ENCODE measurements at regions not wholly inside any gene's neighbourhood (a gene's known extent, or its start where the extent isn't known, plus 50 kb on each side); places are given as distances from the start of the nearest gene placed in this dataset.

GRCh38 chr4:119930546-119930945 is 136.1 kb downstream of the MAD2L1 start:
- H3K79me2 ChIP-seq (ENCODE audit: control insufficient read depth, insufficient read depth, low read length), result no peaks in the 10 kb centered on the region
- FAIRE-seq (no peak), DNase-seq (ENCODE audit: low read depth, low spot score) (no peak), ATAC-seq (no peak)
- 0% methylated on average over 1 of the region's 1 CpG for WGBS (ENCODE audit: insufficient coverage, insufficient replicate concordance, low lambda C conversion rate, missing lambda C conversion rate)
- ChIA-PET SMC1A (ENCODE audit: uncharacterized antibody, unreplicated experiment) (no interaction called here), RAD21 (ENCODE audit: unreplicated experiment) (no interaction called here), CTCF (no interaction called here), POLR2A (no interaction called here)
- no peaks in the 10 kb centered on the region for H3K9me3 ChIP-seq (replicated peaks; ENCODE audit: control insufficient read depth, insufficient read depth, low read length)
- H2AFZ ChIP-seq (ENCODE audit: control insufficient read depth, low read depth, low read length), result no peak overlapping the region
- no peak overlapping the region for H3K9ac ChIP-seq (ENCODE audit: control insufficient read depth, insufficient read depth, low read length)
- TF ChIP-seq CHD1 (IDR thresholded peaks at IDR 0.05; ENCODE audit: low read depth, low read length) (no peak), NFYB (IDR thresholded peaks at IDR 0.05; ENCODE audit: insufficient read depth, low read depth, low read length) (no peak), LARP7 (IDR thresholded peaks at IDR 0.05) (no peak), KDM1A (IDR thresholded peaks at IDR 0.05; ENCODE audit: borderline replicate concordance) (no peak), NFXL1 (IDR thresholded peaks at IDR 0.05; ENCODE audit: borderline replicate concordance) (no peak)
- intact Hi-C loops (cut with micrococcal nuclease; ENCODE audit: unreplicated experiment), result no loop called here
- in situ Hi-C loops (cut with MboI), result no loop called here
- no peaks in the 10 kb centered on the region for H4K20me1 ChIP-seq (ENCODE audit: control insufficient read depth, insufficient read depth)
- H3K4me3 ChIP-seq, result no peak overlapping the region
- no TSS peak for BruUV-seq (replicated peaks)
- no peaks in the 10 kb centered on the region for H3K36me3 ChIP-seq (ENCODE audit: control insufficient read depth in 2 of 2, insufficient read depth in 2 of 2, low read length in 1 of 2)
- no peak overlapping the region for H3K27ac ChIP-seq (ENCODE audit: control insufficient read depth, insufficient read depth)
- H3K4me2 ChIP-seq (ENCODE audit: control insufficient read depth, insufficient read depth), result no peak overlapping the region
- no peaks in the 10 kb centered on the region for H3K4me1 ChIP-seq (ENCODE audit: control insufficient read depth, insufficient read depth, low read length)
- no peaks in the 10 kb centered on the region for H3K27me3 ChIP-seq (replicated peaks in 1 of 2; ENCODE audit: control insufficient read depth in 2 of 2, insufficient read depth in 2 of 2, low read length in 1 of 2)

GRCh38 chr4:119921830-119922229 is 144.8 kb downstream of the MAD2L1 start:
- in situ Hi-C loops (cut with MboI) (no loop called here), intact Hi-C loops (cut with micrococcal nuclease; ENCODE audit: unreplicated experiment) (no loop called here)
- DNase-seq (ENCODE audit: low read depth, low spot score) (no peak), ATAC-seq (no peak), FAIRE-seq (no peak)
- Histone ChIP-seq H3K27me3 (replicated peaks in 1 of 2; ENCODE audit: control insufficient read depth in 2 of 2, insufficient read depth in 2 of 2, low read length in 1 of 2) (no peaks in the 10 kb centered on the region), H3K4me2 (ENCODE audit: control insufficient read depth, insufficient read depth) (no peak overlapping the region), H3K4me3 (no peak overlapping the region), H3K9me3 (replicated peaks; ENCODE audit: control insufficient read depth, insufficient read depth, low read length) (no peaks in the 10 kb centered on the region), H3K36me3 (ENCODE audit: control insufficient read depth in 2 of 2, insufficient read depth in 2 of 2, low read length in 1 of 2) (no peaks in the 10 kb centered on the region), H3K4me1 (ENCODE audit: control insufficient read depth, insufficient read depth, low read length) (no peaks in the 10 kb centered on the region), H3K27ac (ENCODE audit: control insufficient read depth, insufficient read depth) (no peak overlapping the region), H3K79me2 (ENCODE audit: control insufficient read depth, insufficient read depth, low read length) (no peaks in the 10 kb centered on the region), H4K20me1 (ENCODE audit: control insufficient read depth, insufficient read depth) (no peaks in the 10 kb centered on the region), H3K9ac (ENCODE audit: control insufficient read depth, insufficient read depth, low read length) (no peak overlapping the region), H2AFZ (ENCODE audit: control insufficient read depth, low read depth, low read length) (no peak overlapping the region)
- ChIA-PET POLR2A (no interaction called here), RAD21 (ENCODE audit: unreplicated experiment) (no interaction called here), SMC1A (ENCODE audit: uncharacterized antibody, unreplicated experiment) (no interaction called here), CTCF (no interaction called here)
- WGBS (ENCODE audit: insufficient coverage, insufficient replicate concordance, low lambda C conversion rate, missing lambda C conversion rate), result 40% methylated on average over 4 of the region's 4 CpGs
- no TSS peak for BruUV-seq (replicated peaks)
- TF ChIP-seq CEBPB (IDR thresholded peaks at IDR 0.05; ENCODE audit: borderline replicate concordance in 1 of 2, low read depth in 2 of 2, low read length in 2 of 2) (no peak), ZNF622 (IDR thresholded peaks at IDR 0.05) (no peak), MTA3 (IDR thresholded peaks at IDR 0.05; ENCODE audit: borderline replicate concordance, low read length) (no peak), SMAD1 (IDR thresholded peaks at IDR 0.05; ENCODE audit: low read depth, partially characterized antibody) (no peak), IRF5 (IDR thresholded peaks at IDR 0.05; ENCODE audit: borderline replicate concordance) (no peak), MYC (IDR thresholded peaks at IDR 0.05; ENCODE audit: insufficient read depth, insufficient read length, insufficient replicate concordance, low read length, severe bottlenecking) (no peak), HCFC1 (IDR thresholded peaks at IDR 0.05; ENCODE audit: low read length) (no peak), CREB1 (IDR thresholded peaks at IDR 0.05; ENCODE audit: low read depth) (no peak), ZBTB4 (CRISPR knock-in tag; IDR thresholded peaks at IDR 0.05) (no peak), MTA2 (IDR thresholded peaks at IDR 0.05; ENCODE audit: low read depth) (no peak), CBFB (IDR thresholded peaks at IDR 0.05; ENCODE audit: low read depth) (no peak), RELA (IDR thresholded peaks at IDR 0.05; ENCODE audit: borderline replicate concordance, partially characterized antibody) (no peak)

Measured in GM12878 (cell line).